ENCODE measurements at regions not wholly inside any gene's neighbourhood (a gene's known extent, or its start where the extent isn't known, plus 50 kb on each side); places are given as distances from the start of the nearest gene placed in this dataset.

DNA sequence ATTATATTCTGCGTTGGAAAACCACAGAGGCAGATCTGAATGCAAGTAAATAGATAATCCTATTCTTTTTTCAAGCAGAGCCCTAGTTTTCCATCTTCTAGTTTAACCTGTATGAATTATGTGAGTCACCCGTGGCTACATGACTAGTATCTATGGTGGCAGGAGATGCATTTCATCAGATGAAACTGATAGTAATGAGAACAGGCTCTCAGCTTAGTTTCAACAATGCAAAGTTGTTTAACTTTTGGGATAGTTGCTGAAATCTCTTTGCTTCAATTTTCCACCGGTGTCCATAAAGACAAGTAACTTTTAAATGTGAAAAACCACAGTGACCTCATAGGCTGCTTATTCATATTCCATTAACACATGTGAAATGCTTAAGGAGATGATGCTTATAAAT, 1317.4 kb upstream of the TENM3 start:
- ChIA-PET POLR2A (no interaction called here), CTCF (interaction anchor here (0.6 kb wide), 1 partner anchor 261 kb away, joined by 3 read pairs; no protein-coding TSS in a partner anchor)
- no peak overlapping the region for H3K27ac Mint-ChIP-seq
- peaks cover 0 to 10% (median 6%) of the 10 kb centered on the region in 5 donors for H3K9me3 Mint-ChIP-seq
- no peak overlapping the region for H3K27ac ChIP-seq (ENCODE audit: low read depth, low read length)
- no peaks in the 10 kb centered on the region for H3K27me3 ChIP-seq (ENCODE audit: insufficient read depth, low read length, poor library complexity, severe bottlenecking)
- no peak overlapping the region for H3K4me3 ChIP-seq (ENCODE audit: low read length)
- H3K4me3 Mint-ChIP-seq = no peak overlapping the region
- no peaks in the 10 kb centered on the region for H3K27me3 Mint-ChIP-seq
- H3K36me3 ChIP-seq (ENCODE audit: insufficient read depth, low read length) = no peaks in the 10 kb centered on the region
- no peaks in the 10 kb centered on the region for H3K9me3 ChIP-seq (ENCODE audit: low read length)
- DNase-seq = no peak
- no peaks in the 10 kb centered on the region for H3K36me3 Mint-ChIP-seq
- no peaks in the 10 kb centered on the region for H3K4me1 ChIP-seq (ENCODE audit: insufficient read depth, low read length)
- no peaks in the 10 kb centered on the region for H3K4me1 Mint-ChIP-seq

- H3K27me3 Mint-ChIP-seq = no peaks in the 10 kb centered on the region
- H3K36me3 Mint-ChIP-seq = no peaks in the 10 kb centered on the region
- Histone ChIP-seq H3K27me3 (ENCODE audit: insufficient read depth, low read length, poor library complexity, severe bottlenecking) (no peaks in the 10 kb centered on the region), H3K4me1 (ENCODE audit: insufficient read depth, low read length) (no peaks in the 10 kb centered on the region), H3K9me3 (ENCODE audit: low read length) (no peaks in the 10 kb centered on the region), H3K4me3 (ENCODE audit: low read length) (no peak overlapping the region), H3K36me3 (ENCODE audit: insufficient read depth, low read length) (no peaks in the 10 kb centered on the region), H3K27ac (ENCODE audit: low read depth, low read length) (no peak overlapping the region)
- H3K27ac Mint-ChIP-seq = no peak overlapping the region
- H3K9me3 Mint-ChIP-seq = peaks cover 0 to 8% (median 5%) of the 10 kb centered on the region in 5 donors
- H3K4me3 Mint-ChIP-seq = no peak overlapping the region
- DNase-seq = no peak
- no peaks in the 10 kb centered on the region for H3K4me1 Mint-ChIP-seq
- ChIA-PET POLR2A (no interaction called here), CTCF (interaction anchor here (0.6 kb wide), 1 partner anchor 261 kb away, joined by 3 read pairs; no protein-coding TSS in a partner anchor)
Measured at GRCh38 chr4:180926277-180926676, 1316.9 kb upstream of the TENM3 start.

- Histone ChIP-seq H3K36me3 (ENCODE audit: insufficient read depth, low read length) (no peaks in the 10 kb centered on the region), H3K27me3 (ENCODE audit: insufficient read depth, low read length, poor library complexity, severe bottlenecking) (no peaks in the 10 kb centered on the region), H3K4me3 (ENCODE audit: low read length) (no peak overlapping the region), H3K4me1 (ENCODE audit: insufficient read depth, low read length) (no peaks in the 10 kb centered on the region), H3K27ac (ENCODE audit: low read depth, low read length) (no peak overlapping the region), H3K9me3 (ENCODE audit: low read length) (no peaks in the 10 kb centered on the region)
- ChIA-PET POLR2A (no interaction called here), CTCF (no interaction called here)
- peaks cover 2 to 16% (median 8%) of the 10 kb centered on the region in 5 donors for H3K9me3 Mint-ChIP-seq
- no peak for DNase-seq
- H3K4me3 Mint-ChIP-seq = no peak overlapping the region
- no peaks in the 10 kb centered on the region for H3K36me3 Mint-ChIP-seq
- no peak overlapping the region for H3K27ac Mint-ChIP-seq
- H3K4me1 Mint-ChIP-seq = no peaks in the 10 kb centered on the region
- no peaks in the 10 kb centered on the region for H3K27me3 Mint-ChIP-seq
Measured at GRCh38 chr4:180932370-180933001, 1310.7 kb upstream of the TENM3 start.

DNA sequence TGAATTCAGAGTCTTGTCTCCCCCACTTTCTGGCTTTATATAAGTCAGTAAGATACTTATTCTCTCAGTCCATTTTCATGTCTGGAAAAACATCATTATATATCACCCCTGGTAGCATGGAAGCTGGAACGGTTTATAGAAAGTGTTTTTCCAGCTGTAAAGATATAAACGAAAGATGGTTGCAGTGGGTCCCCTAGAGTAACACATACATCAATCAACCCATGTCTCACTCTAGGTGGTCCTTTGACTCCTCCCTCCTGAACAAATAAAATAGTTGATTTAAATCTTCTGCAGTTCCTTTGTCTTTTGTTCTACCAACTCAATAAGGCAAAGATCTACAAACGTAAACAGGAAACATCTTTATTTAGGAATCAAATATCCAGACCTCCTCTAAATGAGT, 1306.1 kb upstream of the TENM3 start:
- no peak for DNase-seq
- ChIA-PET POLR2A (no interaction called here), CTCF (no interaction called here)
- Histone ChIP-seq H3K4me1 (ENCODE audit: insufficient read depth, low read length) (no peaks in the 10 kb centered on the region), H3K27me3 (ENCODE audit: insufficient read depth, low read length, poor library complexity, severe bottlenecking) (no peaks in the 10 kb centered on the region), H3K4me3 (ENCODE audit: low read length) (no peak overlapping the region), H3K9me3 (ENCODE audit: low read length) (no peaks in the 10 kb centered on the region), H3K27ac (ENCODE audit: low read depth, low read length) (no peak overlapping the region), H3K36me3 (ENCODE audit: insufficient read depth, low read length) (no peaks in the 10 kb centered on the region)
- no peak overlapping the region for H3K4me3 Mint-ChIP-seq
- H3K36me3 Mint-ChIP-seq = no peaks in the 10 kb centered on the region
- H3K27me3 Mint-ChIP-seq = no peaks in the 10 kb centered on the region
- H3K9me3 Mint-ChIP-seq = peaks cover 2 to 24% (median 6%) of the 10 kb centered on the region in 5 donors
- no peak overlapping the region for H3K27ac Mint-ChIP-seq
- H3K4me1 Mint-ChIP-seq = no peaks in the 10 kb centered on the region

DNA sequence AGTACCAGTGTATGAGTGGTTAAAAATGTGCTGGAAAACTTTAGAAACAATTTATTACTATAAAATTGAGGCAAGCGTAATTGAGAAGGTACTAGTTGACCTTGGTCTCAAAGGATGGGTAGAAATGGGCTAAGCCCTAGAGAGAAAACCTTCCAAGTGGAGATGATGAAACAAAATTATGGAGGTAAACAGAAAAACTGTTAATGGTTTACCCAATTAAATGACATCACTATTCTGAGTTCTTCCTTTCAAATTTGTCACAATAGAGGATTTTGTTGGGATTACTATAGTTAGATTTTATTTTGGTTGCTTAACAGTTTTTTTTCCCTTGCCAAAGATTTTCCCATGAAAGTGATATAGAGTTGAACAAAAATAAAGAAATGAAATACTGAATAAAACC, 1302.5 kb upstream of the TENM3 start:
- no peak for DNase-seq
- Mint-ChIP-seq H3K36me3 (no peaks in the 10 kb centered on the region), H3K4me1 (no peaks in the 10 kb centered on the region), H3K27ac (no peak overlapping the region), H3K27me3 (no peaks in the 10 kb centered on the region), H3K4me3 (no peak overlapping the region), H3K9me3 (peaks cover 0 to 24% (median 2%) of the 10 kb centered on the region in 5 donors)
- no peak overlapping the region for H3K27ac ChIP-seq (ENCODE audit: low read depth, low read length)
- no peak overlapping the region for H3K4me3 ChIP-seq (ENCODE audit: low read length)
- H3K27me3 ChIP-seq (ENCODE audit: insufficient read depth, low read length, poor library complexity, severe bottlenecking) = no peaks in the 10 kb centered on the region
- H3K36me3 ChIP-seq (ENCODE audit: insufficient read depth, low read length) = no peaks in the 10 kb centered on the region
- H3K9me3 ChIP-seq (ENCODE audit: low read length) = no peaks in the 10 kb centered on the region
- no peaks in the 10 kb centered on the region for H3K4me1 ChIP-seq (ENCODE audit: insufficient read depth, low read length)
- CTCF ChIA-PET = no interaction called here
- POLR2A ChIA-PET = no interaction called here

- Mint-ChIP-seq H3K9me3 (peaks cover 0 to 29% (median 3%) of the 10 kb centered on the region in 5 donors), H3K4me3 (no peak overlapping the region), H3K27me3 (no peaks in the 10 kb centered on the region), H3K36me3 (no peaks in the 10 kb centered on the region), H3K4me1 (no peaks in the 10 kb centered on the region), H3K27ac (no peak overlapping the region)
- Histone ChIP-seq H3K4me3 (ENCODE audit: low read length) (no peak overlapping the region), H3K4me1 (ENCODE audit: insufficient read depth, low read length) (no peaks in the 10 kb centered on the region), H3K9me3 (ENCODE audit: low read length) (no peaks in the 10 kb centered on the region), H3K36me3 (ENCODE audit: insufficient read depth, low read length) (no peaks in the 10 kb centered on the region), H3K27ac (ENCODE audit: low read depth, low read length) (no peak overlapping the region), H3K27me3 (ENCODE audit: insufficient read depth, low read length, poor library complexity, severe bottlenecking) (no peaks in the 10 kb centered on the region)
- ChIA-PET CTCF (no interaction called here), POLR2A (no interaction called here)
- no peak for DNase-seq
Measured at GRCh38 chr4:180942367-180942916, 1300.8 kb upstream of the TENM3 start.

GRCh38 chr4:180946188-180946587, 1297.0 kb upstream of the TENM3 start:
- POLR2A ChIA-PET = no interaction called here
- DNase-seq = no peak

DNA sequence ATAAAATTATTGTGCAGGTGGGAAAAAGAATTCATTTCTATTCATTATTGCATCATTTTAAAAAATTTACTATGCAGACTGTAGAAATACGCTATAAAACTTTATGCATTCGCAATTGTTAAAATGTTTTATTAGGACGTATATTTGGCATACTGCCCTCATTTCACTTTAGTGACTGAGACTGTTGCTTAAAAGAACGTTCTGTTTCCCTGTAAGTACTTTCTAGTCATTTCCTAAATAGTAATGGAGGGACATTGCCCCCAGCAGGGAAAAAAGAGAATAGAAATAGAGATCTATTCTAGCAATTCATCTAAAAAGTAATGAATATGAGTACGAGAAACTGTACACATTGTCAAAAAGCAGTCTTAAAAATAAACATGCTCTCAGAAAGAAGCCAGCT, 1295.8 kb upstream of the TENM3 start:
- POLR2A ChIA-PET = no interaction called here
- Histone ChIP-seq H3K36me3 (ENCODE audit: insufficient read depth, low read length) (no peaks in the 10 kb centered on the region), H3K4me3 (ENCODE audit: low read length) (no peak overlapping the region), H3K27me3 (ENCODE audit: insufficient read depth, low read length, poor library complexity, severe bottlenecking) (no peaks in the 10 kb centered on the region), H3K4me1 (ENCODE audit: insufficient read depth, low read length) (no peaks in the 10 kb centered on the region), H3K27ac (ENCODE audit: low read depth, low read length) (no peak overlapping the region), H3K9me3 (ENCODE audit: low read length) (no peaks in the 10 kb centered on the region)
- H3K4me3 Mint-ChIP-seq = no peak overlapping the region
- no peaks in the 10 kb centered on the region for H3K36me3 Mint-ChIP-seq
- DNase-seq = no peak
- H3K4me1 Mint-ChIP-seq = no peaks in the 10 kb centered on the region
- H3K27ac Mint-ChIP-seq = no peak overlapping the region
- H3K27me3 Mint-ChIP-seq = no peaks in the 10 kb centered on the region
- peaks cover 0 to 29% (median 4%) of the 10 kb centered on the region in 5 donors for H3K9me3 Mint-ChIP-seq
- CTCF ChIA-PET = no interaction called here

More at GRCh38 chr4:180946188-180946587, 1297.0 kb upstream of the TENM3 start:
- Mint-ChIP-seq H3K27ac (no peak overlapping the region), H3K27me3 (no peaks in the 10 kb centered on the region), H3K4me3 (no peak overlapping the region), H3K36me3 (no peaks in the 10 kb centered on the region), H3K4me1 (no peaks in the 10 kb centered on the region), H3K9me3 (peaks cover 0 to 31% (median 4%) of the 10 kb centered on the region in 5 donors)
- H3K27me3 ChIP-seq (ENCODE audit: insufficient read depth, low read length, poor library complexity, severe bottlenecking) = no peaks in the 10 kb centered on the region
- H3K4me1 ChIP-seq (ENCODE audit: insufficient read depth, low read length) = no peaks in the 10 kb centered on the region
- H3K9me3 ChIP-seq (ENCODE audit: low read length) = no peaks in the 10 kb centered on the region
- no peak overlapping the region for H3K27ac ChIP-seq (ENCODE audit: low read depth, low read length)
- H3K4me3 ChIP-seq (ENCODE audit: low read length) = no peak overlapping the region
- H3K36me3 ChIP-seq (ENCODE audit: insufficient read depth, low read length) = no peaks in the 10 kb centered on the region
- CTCF ChIA-PET = no interaction called here
